SH-SY5Y (cell line): ENCODE measurements at regions not wholly inside any gene's neighbourhood (a gene's known extent, or its start where the extent isn't known, plus 50 kb on each side); places are given as distances from the start of the nearest gene placed in this dataset.

Experiments used
- GATA2 ChIP-seq: IDR thresholded peaks from 2 replicates; pipeline ENCODE4 v1.6.1; 2011; ENCODE audit warnings: mild to moderate bottlenecking, low read depth, low read length
- GATA3 ChIP-seq: IDR thresholded peaks from 2 replicates; pipeline ENCODE4 v1.6.1; 2011; ENCODE audit warnings: low read depth, mild to moderate bottlenecking, low read length, moderate library complexity

GRCh38 chr1:103177108-103177775 is 68.9 kb upstream of the COL11A1 start:
- TF ChIP-seq GATA3, result no peak
- no peak for TF ChIP-seq GATA2
